Neuronal stem cell (in vitro differentiated cells): ENCODE measurements at regions not wholly inside any gene's neighbourhood (a gene's known extent, or its start where the extent isn't known, plus 50 kb on each side); places are given as distances from the start of the nearest gene placed in this dataset.

ENCODE experiments used
- DNase-seq: peaks from one replicate; pipeline ENCODE4 v3.0.0-alpha.2; 2013; ENCODE audit warnings: low spot score
- H2AFZ ChIP-seq: one replicate; pipeline ENCODE4 v1.6.1; 2013; ENCODE audit warnings: mild to moderate bottlenecking, low read length, inconsistent platforms
- H2AK5ac ChIP-seq: 2 replicates; pipeline ENCODE4 v1.6.1; 2013; ENCODE audit warnings: low read depth, mild to moderate bottlenecking, inconsistent platforms, low read length, moderate library complexity, mixed read lengths
- H2BK120ac ChIP-seq: 2 replicates; pipeline ENCODE4 v1.6.1; 2013; ENCODE audit warnings: low read depth, mild to moderate bottlenecking, inconsistent platforms, low read length, moderate library complexity, mixed read lengths
- H2BK12ac ChIP-seq: one replicate; pipeline ENCODE4 v1.6.1; 2013; ENCODE audit warnings: low read length, inconsistent platforms
- H2BK15ac ChIP-seq: 2 replicates; pipeline ENCODE4 v1.6.1; 2013; ENCODE audit warnings: mild to moderate bottlenecking, low read length, inconsistent platforms, mixed read lengths
- H2BK5ac ChIP-seq: one replicate; pipeline ENCODE4 v1.6.1; 2013; ENCODE audit warnings: inconsistent platforms, mild to moderate bottlenecking, low read length, moderate library complexity
- H3K14ac ChIP-seq: one replicate; pipeline ENCODE4 v1.6.1; 2013; ENCODE audit warnings: low read length, inconsistent platforms
- H3K18ac ChIP-seq: 2 replicates; pipeline ENCODE4 v1.6.1; 2013; ENCODE audit warnings: low read length, inconsistent platforms
- H3K23ac ChIP-seq: 2 replicates; pipeline ENCODE4 v1.6.1; 2013; ENCODE audit warnings: low read depth, mild to moderate bottlenecking, mixed read lengths, low read length, inconsistent platforms; ENCODE audit not compliant: poor library complexity
- H3K27ac ChIP-seq: replicated peaks from 3 replicates; pipeline ENCODE4 v1.5.1; 2013; ENCODE audit warnings: low read length, inconsistent platforms
- H3K27me3 ChIP-seq, 3 experiments: 2 replicates each; pipeline ENCODE4 v1.6.1; 2013; ENCODE audit warnings: low read length in 3 of 3, mild to moderate bottlenecking in 2 of 3, inconsistent platforms in 1 of 3, low read depth in 1 of 3, mixed read lengths in 1 of 3, moderate library complexity in 1 of 3; ENCODE audit not compliant: control insufficient read depth in 3 of 3, insufficient read depth in 3 of 3
- H3K36me3 ChIP-seq, 2 donors: replicated peaks in 1 of 2; 2 replicates each; pipeline ENCODE4 v1.6.1; 2013; ENCODE audit warnings: low read length in 2 of 2; ENCODE audit not compliant: control insufficient read depth in 2 of 2, insufficient read depth in 2 of 2
- H3K4ac ChIP-seq: 2 replicates; pipeline ENCODE4 v1.6.1; 2013; ENCODE audit warnings: inconsistent platforms, mild to moderate bottlenecking, low read length, moderate library complexity
- H3K4me1 ChIP-seq, 2 donors: 1 replicate in 1 of 2; 2 replicates in 1 of 2; pipeline ENCODE4 v1.6.1; 2013; ENCODE audit warnings: low read length in 2 of 2, low read depth in 1 of 2; ENCODE audit not compliant: control insufficient read depth in 2 of 2, insufficient read depth in 1 of 2
- H3K4me2 ChIP-seq: one replicate; pipeline ENCODE4 v1.6.1; 2013; ENCODE audit warnings: mild to moderate bottlenecking, low read length, inconsistent platforms; ENCODE audit not compliant: insufficient read depth, poor library complexity, severe bottlenecking
- H3K4me3 ChIP-seq, 2 donors: 2 replicates each; pipeline ENCODE4 v1.5.1; 2013; ENCODE audit warnings: low read length in 2 of 2, mild to moderate bottlenecking in 2 of 2, inconsistent platforms in 1 of 2, moderate library complexity in 1 of 2
- H3K79me1 ChIP-seq: one replicate; pipeline ENCODE4 v1.6.1; 2013; ENCODE audit warnings: low read depth, mild to moderate bottlenecking, inconsistent platforms, low read length, moderate library complexity
- H3K9ac ChIP-seq: one replicate; pipeline ENCODE4 v1.6.1; 2013; ENCODE audit warnings: mild to moderate bottlenecking, low read depth, low read length, inconsistent platforms; ENCODE audit not compliant: poor library complexity
- H3K9me3 ChIP-seq, 2 donors: replicated peaks in 1 of 2; 2 replicates each; pipeline versions ENCODE3 to v1.6.1; 2013; ENCODE audit warnings: low read length in 2 of 2, mild to moderate bottlenecking in 2 of 2, inconsistent platforms in 1 of 2, low read depth in 1 of 2, mixed read lengths in 1 of 2, moderate library complexity in 1 of 2; ENCODE audit not compliant: control insufficient read depth in 2 of 2, insufficient read depth in 1 of 2
- H4K8ac ChIP-seq: one replicate; pipeline ENCODE4 v1.6.1; 2013; ENCODE audit warnings: low read depth, mild to moderate bottlenecking, inconsistent platforms, low read length, moderate library complexity
- H4K91ac ChIP-seq: one replicate; pipeline ENCODE4 v1.6.1; 2013; ENCODE audit warnings: low read length, low read depth, mild to moderate bottlenecking, inconsistent platforms; ENCODE audit not compliant: poor library complexity
- WGBS, 2 donors: extraction: QIAGEN DNeasy Blood & Tissue Kit; methylation state at CpG; one replicate each; pipeline ENCODE4 v1.1.7; 2013; ENCODE audit warnings: missing lambda C conversion rate in 2 of 2, mixed read lengths in 1 of 2; ENCODE audit not compliant: insufficient read length in 2 of 2, insufficient replicate concordance in 1 of 2; ENCODE audit errors: extremely low coverage in 2 of 2; 5-methylcytosine and 5-hydroxymethylcytosine counted together

- Histone ChIP-seq H2AK5ac (no peak overlapping the region), H2AFZ (no peak overlapping the region), H2BK12ac (no peak overlapping the region), H3K27ac (no peak overlapping the region), H2BK5ac (no peak overlapping the region), H3K4me2 (no peak overlapping the region), H4K91ac (no peak overlapping the region), H2BK15ac (no peak overlapping the region), H3K27me3 (no peaks in the 10 kb centered on the region), H3K4me1 (peaks cover 9 to 11% of the 10 kb centered on the region in 2 donors), H4K8ac (no peak overlapping the region), H2BK120ac (no peak overlapping the region), H3K9me3 (peaks cover 0 to 11% of the 10 kb centered on the region in 2 donors), H3K4me3 (no peak overlapping the region), H3K14ac (no peak overlapping the region), H3K18ac (no peak overlapping the region), H3K23ac (no peak overlapping the region), H3K79me1 (no peaks in the 10 kb centered on the region), H3K36me3 (peaks cover 13 to 54% of the 10 kb centered on the region in 2 donors), H3K4ac (no peak overlapping the region), H3K9ac (no peak overlapping the region)
- DNase-seq, result no peak
- no CpG with 5 or more reads among the region's 8 CpGs for WGBS, 2 donors
Observed at GRCh38 chr16:27724482-27725235, 174.7 kb downstream of the KATNIP start.

- no peak overlapping the region for H2BK5ac ChIP-seq
- H3K4me2 ChIP-seq, result no peak overlapping the region
- no peak for DNase-seq
Observed at GRCh38 chr16:27725236-27726000, 175.5 kb downstream of the KATNIP start.

GRCh38 chr16:27726621-27727261 lies 176.8 kb downstream of the KATNIP start:
- H3K4me1 ChIP-seq, result peaks cover 0 to 4% of the 10 kb centered on the region in 2 donors
- no peak overlapping the region for H2BK15ac ChIP-seq
- H2AK5ac ChIP-seq, result no peak overlapping the region
- no peak overlapping the region for H2BK12ac ChIP-seq
- H4K91ac ChIP-seq, result no peak overlapping the region
- DNase-seq, result no peak
- peaks cover 0 to 11% of the 10 kb centered on the region in 2 donors for H3K9me3 ChIP-seq
- H3K4me2 ChIP-seq, result no peak overlapping the region
- no peak overlapping the region for H3K23ac ChIP-seq
- no peak overlapping the region for H2BK120ac ChIP-seq
- no peak overlapping the region for H3K4me3 ChIP-seq
- no peak overlapping the region for H2BK5ac ChIP-seq
- no peaks in the 10 kb centered on the region for H3K79me1 ChIP-seq
- no peak overlapping the region for H2AFZ ChIP-seq
- H3K36me3 ChIP-seq, result peaks cover 12 to 51% of the 10 kb centered on the region in 2 donors
- no peak overlapping the region for H3K9ac ChIP-seq
- no peak overlapping the region for H3K14ac ChIP-seq
- no peaks in the 10 kb centered on the region for H3K27me3 ChIP-seq
- no peak overlapping the region for H3K27ac ChIP-seq
- no CpG with 5 or more reads among the region's 11 CpGs for WGBS, 2 donors
- no peak overlapping the region for H4K8ac ChIP-seq
- H3K18ac ChIP-seq, result no peak overlapping the region
- no peak overlapping the region for H3K4ac ChIP-seq

More at GRCh38 chr16:27725236-27726000, 175.5 kb downstream of the KATNIP start:
- Histone ChIP-seq H3K4me1 (peaks cover 8% of the 10 kb centered on the region in 2 donors), H3K4ac (no peak overlapping the region), H3K27me3 (no peaks in the 10 kb centered on the region), H3K4me3 (no peak overlapping the region), H3K23ac (no peak overlapping the region), H2AFZ (no peak overlapping the region), H3K27ac (no peak overlapping the region), H4K91ac (no peak overlapping the region), H2BK12ac (no peak overlapping the region), H2BK15ac (no peak overlapping the region), H3K18ac (no peak overlapping the region), H2BK120ac (no peak overlapping the region), H3K14ac (no peak overlapping the region), H2AK5ac (no peak overlapping the region), H3K9me3 (peaks cover 0 to 11% of the 10 kb centered on the region in 2 donors), H3K79me1 (no peaks in the 10 kb centered on the region), H3K36me3 (peaks cover 13 to 54% of the 10 kb centered on the region in 2 donors), H4K8ac (no peak overlapping the region), H3K9ac (no peak overlapping the region)
- no CpG with 5 or more reads among the region's 15 CpGs for WGBS, 2 donors

GRCh38 chr16:27727941-27728340 lies 178.0 kb downstream of the KATNIP start:
- WGBS, 2 donors, result no CpG with 5 or more reads among the region's 6 CpGs
- no peak overlapping the region for H4K91ac ChIP-seq
- H3K9ac ChIP-seq, result peak overlapping the region; percentile 1
- peak overlapping the region; percentile 6 for H3K23ac ChIP-seq
- no peak for DNase-seq
- no peak overlapping the region for H2AFZ ChIP-seq
- H3K4me3 ChIP-seq, result peak overlapping the region in 1 of 2 donors; percentile 13
- no peak overlapping the region for H2BK12ac ChIP-seq
- no peaks in the 10 kb centered on the region for H3K27me3 ChIP-seq
- peaks cover 0 to 4% of the 10 kb centered on the region in 2 donors for H3K4me1 ChIP-seq
- no peak overlapping the region for H3K27ac ChIP-seq
- no peak overlapping the region for H2BK15ac ChIP-seq
- no peak overlapping the region for H4K8ac ChIP-seq
- H3K18ac ChIP-seq, result no peak overlapping the region
- no peak overlapping the region for H2AK5ac ChIP-seq
- H3K36me3 ChIP-seq, result peaks cover 9 to 42% of the 10 kb centered on the region in 2 donors
- H3K79me1 ChIP-seq, result no peaks in the 10 kb centered on the region
- no peak overlapping the region for H3K14ac ChIP-seq
- peaks cover 0 to 11% of the 10 kb centered on the region in 2 donors for H3K9me3 ChIP-seq
- H2BK5ac ChIP-seq, result no peak overlapping the region
- no peak overlapping the region for H3K4me2 ChIP-seq
- H3K4ac ChIP-seq, result no peak overlapping the region
- H2BK120ac ChIP-seq, result no peak overlapping the region
